Liver (tissue), 8 donors: ENCODE measurements at regions not wholly inside any gene's neighbourhood (a gene's known extent, or its start where the extent isn't known, plus 50 kb on each side); places are given as distances from the start of the nearest gene placed in this dataset.

Experiments used
- DNase-seq: peaks from one replicate; pipeline ENCODE4 v3.0.0-alpha.2; 2017; ENCODE audit warnings: low spot score
- H3K27ac ChIP-seq, 2 donors: one replicate each; pipeline ENCODE4 v1.7.0; 2013; ENCODE audit warnings: inconsistent platforms in 2 of 2, low read length in 2 of 2, control low read depth in 1 of 2, low read depth in 1 of 2, mild to moderate bottlenecking in 1 of 2
- H3K27me3 ChIP-seq, 4 donors: one replicate each; pipeline versions ENCODE4 v1.6.1 to v1.7.0; 2013; ENCODE audit warnings: low read length in 3 of 4, inconsistent platforms in 1 of 4, mild to moderate bottlenecking in 1 of 4, moderate library complexity in 1 of 4; ENCODE audit not compliant: control insufficient read depth in 4 of 4, insufficient read depth in 4 of 4
- H3K36me3 ChIP-seq, 4 donors: one replicate each; pipeline versions ENCODE4 v1.6.1 to v1.7.0; 2013; ENCODE audit warnings: low read length in 3 of 4, mild to moderate bottlenecking in 3 of 4, low read depth in 1 of 4, moderate library complexity in 1 of 4; ENCODE audit not compliant: control insufficient read depth in 4 of 4, insufficient read depth in 3 of 4
- H3K4me1 ChIP-seq, 4 donors: one replicate each; pipeline versions ENCODE4 v1.6.1 to v1.7.0; 2013; ENCODE audit warnings: low read length in 3 of 4, mild to moderate bottlenecking in 3 of 4, moderate library complexity in 1 of 4; ENCODE audit not compliant: control insufficient read depth in 4 of 4, insufficient read depth in 4 of 4
- H3K4me3 ChIP-seq, 3 donors: one replicate each; pipeline versions ENCODE4 v1.6.1 to v1.7.0; 2013; ENCODE audit warnings: low read length in 3 of 3, control low read depth in 1 of 3, low read depth in 1 of 3, mild to moderate bottlenecking in 1 of 3
- H3K9ac ChIP-seq, 2 donors: one replicate each; pipeline ENCODE4 v1.7.0; 2013; ENCODE audit warnings: low read length in 2 of 2, mild to moderate bottlenecking in 2 of 2, moderate library complexity in 2 of 2, control low read depth in 1 of 2, low read depth in 1 of 2
- H3K9me3 ChIP-seq, 4 donors: one replicate each; pipeline versions ENCODE4 v1.6.1 to v1.7.0; 2013; ENCODE audit warnings: low read length in 3 of 4; ENCODE audit not compliant: control insufficient read depth in 4 of 4
- GABPA ChIP-seq, 2 donors: IDR thresholded peaks in 1 of 2; conservative IDR thresholded peaks in 1 of 2; 2 replicates each; pipeline ENCODE4 v1.6.1; 2016; ENCODE audit warnings: antibody characterized with exemption in 2 of 2, mild to moderate bottlenecking in 1 of 2, moderate library complexity in 1 of 2
- JUND ChIP-seq, 2 donors: IDR thresholded peaks; 2 replicates each; pipeline ENCODE4 v1.6.1; 2016; ENCODE audit warnings: antibody characterized with exemption in 2 of 2
- NR2F2 ChIP-seq: IDR thresholded peaks from 2 replicates; pipeline ENCODE4 v1.6.1; 2016; ENCODE audit warnings: antibody characterized with exemption
- RAD21 ChIP-seq, 2 donors: IDR thresholded peaks; 2 replicates each; pipeline ENCODE4 v1.6.1; 2016; ENCODE audit warnings: antibody characterized with exemption in 2 of 2, mild to moderate bottlenecking in 2 of 2
- RXRA ChIP-seq, 2 donors: IDR thresholded peaks; 2 replicates each; pipeline ENCODE4 v1.6.1; 2017 to 2018; ENCODE audit warnings: antibody characterized with exemption in 2 of 2, mild to moderate bottlenecking in 1 of 2
- SP1 ChIP-seq: IDR thresholded peaks from 2 replicates; pipeline ENCODE4 v1.6.1; 2018; ENCODE audit warnings: antibody characterized with exemption, mild to moderate bottlenecking
- TAF1 ChIP-seq: conservative IDR thresholded peaks from 2 replicates; pipeline ENCODE4 v1.6.1; 2016; ENCODE audit warnings: antibody characterized with exemption, mild to moderate bottlenecking
- YY1 ChIP-seq: IDR thresholded peaks from 2 replicates; pipeline ENCODE4 v1.6.1; 2016; ENCODE audit warnings: antibody characterized with exemption, mild to moderate bottlenecking
- WGBS: extraction: QIAGEN DNeasy Blood & Tissue Kit; methylation state at CpG from one replicate; pipeline ENCODE4 v1.1.7; 2013; 5-methylcytosine and 5-hydroxymethylcytosine counted together
- TF ChIP-seq, protein P1 (sequence below): IDR thresholded peaks from 2 replicates; pipeline ENCODE4 v1.6.1; 2016; ENCODE audit warnings: antibody characterized with exemption
- TF ChIP-seq, protein P2 (sequence below): IDR thresholded peaks from 2 replicates; pipeline ENCODE4 v1.6.1; 2016; ENCODE audit warnings: antibody characterized with exemption, mild to moderate bottlenecking
- TF ChIP-seq, protein P3 (sequence below): IDR thresholded peaks from 2 replicates; pipeline ENCODE4 v1.6.1; 2016; ENCODE audit warnings: antibody characterized with exemption
- TF ChIP-seq, protein P4 (sequence below): fragments of 150-350 bp; IDR thresholded peaks from 2 replicates; pipeline ENCODE4 v1.5.1; 2017; ENCODE audit warnings: improper control_type of control experiment, low read depth, low read length; ENCODE audit not compliant: missing input control
- TF ChIP-seq, protein P5 (sequence below): IDR thresholded peaks from 2 replicates; pipeline ENCODE4 v1.6.1; 2016; ENCODE audit warnings: antibody characterized with exemption
- donor health status: healthy.
- donor health status: healthy.
- donor health status: healthy.
- donor health status: healthy.
- donor health status: healthy.

DNA sequence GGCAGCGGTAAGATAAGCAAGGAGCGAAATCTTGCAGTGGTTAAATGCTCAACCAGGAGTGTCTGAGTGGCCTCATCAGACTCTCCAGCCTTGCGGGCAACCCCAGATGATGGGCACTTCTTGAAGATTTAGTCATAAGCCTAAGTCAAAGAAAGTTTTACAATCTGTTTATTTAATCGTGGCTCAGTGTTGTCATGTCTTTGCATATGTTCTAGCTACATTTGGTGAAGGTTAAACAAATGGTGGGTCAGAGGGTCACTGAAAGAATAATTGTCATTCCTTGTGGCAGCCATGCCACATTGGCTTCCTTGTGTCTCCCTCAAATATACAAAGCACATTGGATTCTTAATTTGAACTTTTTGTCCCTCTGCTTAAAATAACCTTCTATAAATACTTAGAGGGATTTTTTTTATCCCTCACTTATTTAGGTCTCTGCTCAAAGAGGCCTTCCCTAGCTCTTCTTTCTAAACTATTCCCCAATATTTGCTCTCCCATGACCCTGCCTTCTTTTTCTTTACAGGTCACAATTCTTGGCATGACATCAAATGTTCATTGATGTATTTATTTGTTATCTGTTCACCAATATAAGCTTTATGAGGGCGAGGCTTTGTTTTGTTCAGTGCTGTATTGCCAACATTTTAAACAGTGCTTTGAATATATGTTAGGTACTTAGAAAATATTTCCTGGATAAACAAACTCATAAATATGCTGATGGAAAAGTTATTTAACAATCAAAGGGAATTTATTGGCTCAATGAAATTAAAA, 68.7 kb downstream of the NEUROD6 start:
- no peaks in the 10 kb centered on the region for H3K9me3 ChIP-seq
- H3K4me1 ChIP-seq = no peaks in the 10 kb centered on the region
- WGBS = 65% methylated on average over 5 of the region's 5 CpGs
- H3K27me3 ChIP-seq = no peaks in the 10 kb centered on the region
- no peak overlapping the region for H3K9ac ChIP-seq
- no peak for DNase-seq
- TF ChIP-seq RXRA (IDR thresholded peaks at IDR 0.05) = no peak
- TF ChIP-seq, protein P1, sequence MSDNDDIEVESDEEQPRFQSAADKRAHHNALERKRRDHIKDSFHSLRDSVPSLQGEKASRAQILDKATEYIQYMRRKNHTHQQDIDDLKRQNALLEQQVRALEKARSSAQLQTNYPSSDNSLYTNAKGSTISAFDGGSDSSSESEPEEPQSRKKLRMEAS = no peak
- no peaks in the 10 kb centered on the region for H3K36me3 ChIP-seq
- H3K27ac ChIP-seq = no peak overlapping the region
- no peak overlapping the region for H3K4me3 ChIP-seq

DNA sequence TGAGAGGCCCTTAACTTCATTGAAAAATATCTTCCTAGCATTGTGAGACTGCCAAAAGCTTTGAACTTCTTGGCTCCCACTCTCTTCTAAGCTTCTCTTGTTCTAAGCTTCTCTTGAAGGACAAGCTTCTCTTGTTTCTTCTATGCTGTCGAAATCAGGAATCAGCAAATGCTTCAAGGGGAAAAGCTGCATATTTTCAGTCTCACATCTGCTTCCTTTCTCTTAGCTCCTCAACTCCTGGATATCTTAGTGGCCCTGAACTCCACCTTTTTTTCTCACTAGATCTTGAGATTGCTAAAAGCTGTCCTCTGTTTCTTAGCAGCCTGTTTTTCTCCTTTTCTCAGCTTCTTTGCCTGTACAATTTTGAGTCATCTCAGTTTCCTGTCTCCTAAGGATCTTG, 73.0 kb downstream of the NEUROD6 start:
- Histone ChIP-seq H3K4me1 (no peaks in the 10 kb centered on the region), H3K9ac (no peak overlapping the region), H3K27ac (no peak overlapping the region), H3K36me3 (no peaks in the 10 kb centered on the region), H3K4me3 (no peak overlapping the region), H3K9me3 (no peaks in the 10 kb centered on the region), H3K27me3 (no peaks in the 10 kb centered on the region)
- 82% methylated on average over 1 of the region's 1 CpG for WGBS
- TF ChIP-seq, protein P2, sequence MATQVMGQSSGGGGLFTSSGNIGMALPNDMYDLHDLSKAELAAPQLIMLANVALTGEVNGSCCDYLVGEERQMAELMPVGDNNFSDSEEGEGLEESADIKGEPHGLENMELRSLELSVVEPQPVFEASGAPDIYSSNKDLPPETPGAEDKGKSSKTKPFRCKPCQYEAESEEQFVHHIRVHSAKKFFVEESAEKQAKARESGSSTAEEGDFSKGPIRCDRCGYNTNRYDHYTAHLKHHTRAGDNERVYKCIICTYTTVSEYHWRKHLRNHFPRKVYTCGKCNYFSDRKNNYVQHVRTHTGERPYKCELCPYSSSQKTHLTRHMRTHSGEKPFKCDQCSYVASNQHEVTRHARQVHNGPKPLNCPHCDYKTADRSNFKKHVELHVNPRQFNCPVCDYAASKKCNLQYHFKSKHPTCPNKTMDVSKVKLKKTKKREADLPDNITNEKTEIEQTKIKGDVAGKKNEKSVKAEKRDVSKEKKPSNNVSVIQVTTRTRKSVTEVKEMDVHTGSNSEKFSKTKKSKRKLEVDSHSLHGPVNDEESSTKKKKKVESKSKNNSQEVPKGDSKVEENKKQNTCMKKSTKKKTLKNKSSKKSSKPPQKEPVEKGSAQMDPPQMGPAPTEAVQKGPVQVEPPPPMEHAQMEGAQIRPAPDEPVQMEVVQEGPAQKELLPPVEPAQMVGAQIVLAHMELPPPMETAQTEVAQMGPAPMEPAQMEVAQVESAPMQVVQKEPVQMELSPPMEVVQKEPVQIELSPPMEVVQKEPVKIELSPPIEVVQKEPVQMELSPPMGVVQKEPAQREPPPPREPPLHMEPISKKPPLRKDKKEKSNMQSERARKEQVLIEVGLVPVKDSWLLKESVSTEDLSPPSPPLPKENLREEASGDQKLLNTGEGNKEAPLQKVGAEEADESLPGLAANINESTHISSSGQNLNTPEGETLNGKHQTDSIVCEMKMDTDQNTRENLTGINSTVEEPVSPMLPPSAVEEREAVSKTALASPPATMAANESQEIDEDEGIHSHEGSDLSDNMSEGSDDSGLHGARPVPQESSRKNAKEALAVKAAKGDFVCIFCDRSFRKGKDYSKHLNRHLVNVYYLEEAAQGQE = no peak
- TF ChIP-seq, protein P3, sequence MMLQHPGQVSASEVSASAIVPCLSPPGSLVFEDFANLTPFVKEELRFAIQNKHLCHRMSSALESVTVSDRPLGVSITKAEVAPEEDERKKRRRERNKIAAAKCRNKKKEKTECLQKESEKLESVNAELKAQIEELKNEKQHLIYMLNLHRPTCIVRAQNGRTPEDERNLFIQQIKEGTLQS = no peak
- TF ChIP-seq TAF1 (no peak), GABPA (IDR thresholded peaks at IDR 0.05 in 1 of 2, conservative IDR thresholded peaks at IDR 0.05 in 1 of 2) (no peak), YY1 (no peak), SP1 (no peak), RAD21 (IDR thresholded peaks at IDR 0.05) (no peak), JUND (IDR thresholded peaks at IDR 0.05) (no peak), NR2F2 (no peak)
- TF ChIP-seq, protein P4, sequence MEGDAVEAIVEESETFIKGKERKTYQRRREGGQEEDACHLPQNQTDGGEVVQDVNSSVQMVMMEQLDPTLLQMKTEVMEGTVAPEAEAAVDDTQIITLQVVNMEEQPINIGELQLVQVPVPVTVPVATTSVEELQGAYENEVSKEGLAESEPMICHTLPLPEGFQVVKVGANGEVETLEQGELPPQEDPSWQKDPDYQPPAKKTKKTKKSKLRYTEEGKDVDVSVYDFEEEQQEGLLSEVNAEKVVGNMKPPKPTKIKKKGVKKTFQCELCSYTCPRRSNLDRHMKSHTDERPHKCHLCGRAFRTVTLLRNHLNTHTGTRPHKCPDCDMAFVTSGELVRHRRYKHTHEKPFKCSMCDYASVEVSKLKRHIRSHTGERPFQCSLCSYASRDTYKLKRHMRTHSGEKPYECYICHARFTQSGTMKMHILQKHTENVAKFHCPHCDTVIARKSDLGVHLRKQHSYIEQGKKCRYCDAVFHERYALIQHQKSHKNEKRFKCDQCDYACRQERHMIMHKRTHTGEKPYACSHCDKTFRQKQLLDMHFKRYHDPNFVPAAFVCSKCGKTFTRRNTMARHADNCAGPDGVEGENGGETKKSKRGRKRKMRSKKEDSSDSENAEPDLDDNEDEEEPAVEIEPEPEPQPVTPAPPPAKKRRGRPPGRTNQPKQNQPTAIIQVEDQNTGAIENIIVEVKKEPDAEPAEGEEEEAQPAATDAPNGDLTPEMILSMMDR = no peak
- TF ChIP-seq, protein P5, sequence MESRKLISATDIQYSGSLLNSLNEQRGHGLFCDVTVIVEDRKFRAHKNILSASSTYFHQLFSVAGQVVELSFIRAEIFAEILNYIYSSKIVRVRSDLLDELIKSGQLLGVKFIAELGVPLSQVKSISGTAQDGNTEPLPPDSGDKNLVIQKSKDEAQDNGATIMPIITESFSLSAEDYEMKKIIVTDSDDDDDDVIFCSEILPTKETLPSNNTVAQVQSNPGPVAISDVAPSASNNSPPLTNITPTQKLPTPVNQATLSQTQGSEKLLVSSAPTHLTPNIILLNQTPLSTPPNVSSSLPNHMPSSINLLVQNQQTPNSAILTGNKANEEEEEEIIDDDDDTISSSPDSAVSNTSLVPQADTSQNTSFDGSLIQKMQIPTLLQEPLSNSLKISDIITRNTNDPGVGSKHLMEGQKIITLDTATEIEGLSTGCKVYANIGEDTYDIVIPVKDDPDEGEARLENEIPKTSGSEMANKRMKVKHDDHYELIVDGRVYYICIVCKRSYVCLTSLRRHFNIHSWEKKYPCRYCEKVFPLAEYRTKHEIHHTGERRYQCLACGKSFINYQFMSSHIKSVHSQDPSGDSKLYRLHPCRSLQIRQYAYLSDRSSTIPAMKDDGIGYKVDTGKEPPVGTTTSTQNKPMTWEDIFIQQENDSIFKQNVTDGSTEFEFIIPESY = no peak
- DNase-seq = no peak
